ENCODE measurements at regions not wholly inside any gene's neighbourhood (a gene's known extent, or its start where the extent isn't known, plus 50 kb on each side); places are given as distances from the start of the nearest gene placed in this dataset.

GRCh38 chr1:189669846-189670245, 807.8 kb downstream of the BRINP3 start:
- TF ChIP-seq CTCF (IDR thresholded peaks at IDR 0.05) (no peak), POLR2A (IDR thresholded peaks at IDR 0.05) (no peak)

Measured in body of pancreas (tissue), 4 donors.